Kasumi-1 (cell line): ENCODE measurements at regions not wholly inside any gene's neighbourhood (a gene's known extent, or its start where the extent isn't known, plus 50 kb on each side); places are given as distances from the start of the nearest gene placed in this dataset.

Experiments used
- DNase-seq, 2 experiments: peaks; one replicate each; lab custom pipeline; 2025; lab: John Stamatoyannopoulos, UW

- no peak for DNase-seq
Observed at GRCh38 chr13:81791641-81792040, 1450.7 kb upstream of the SPRY2 start.

- DNase-seq = no peak
Observed at GRCh38 chr13:81781471-81781870, 1440.5 kb upstream of the SPRY2 start.

GRCh38 chr13:81779876-81780275, 1439.0 kb upstream of the SPRY2 start:
- no peak for DNase-seq

- DNase-seq = no peak
Observed at GRCh38 chr13:81778350-81778749, 1437.4 kb upstream of the SPRY2 start.

- no peak for DNase-seq
Observed at GRCh38 chr13:81773263-81773662, 1432.3 kb upstream of the SPRY2 start.

- DNase-seq = no peak
Observed at GRCh38 chr13:81771951-81772350, 1431.0 kb upstream of the SPRY2 start.

GRCh38 chr13:81770868-81771505, 1430.1 kb upstream of the SPRY2 start:
- DNase-seq = no peak

GRCh38 chr13:81762449-81762848, 1421.5 kb upstream of the SPRY2 start:
- no peak for DNase-seq

- DNase-seq = no peak
Observed at GRCh38 chr13:81760316-81760715, 1419.4 kb upstream of the SPRY2 start.

GRCh38 chr13:81757348-81757970, 1416.5 kb upstream of the SPRY2 start:
- DNase-seq = no peak

- DNase-seq = no peak
Observed at GRCh38 chr13:81745391-81745790, 1404.5 kb upstream of the SPRY2 start.

- no peak for DNase-seq
Observed at GRCh38 chr13:81738364-81738763, 1397.4 kb upstream of the SPRY2 start.

GRCh38 chr13:81726037-81726726, 1385.3 kb upstream of the SPRY2 start:
- DNase-seq = no peak

GRCh38 chr13:81722456-81722855, 1381.5 kb upstream of the SPRY2 start:
- no peak for DNase-seq

- DNase-seq = no peak
Observed at GRCh38 chr13:81721400-81721799, 1380.5 kb upstream of the SPRY2 start.

- no peak for DNase-seq
Observed at GRCh38 chr13:81714513-81714912, 1373.6 kb upstream of the SPRY2 start.

- DNase-seq = no peak
Observed at GRCh38 chr13:81713201-81713600, 1372.3 kb upstream of the SPRY2 start.

- DNase-seq = no peak
Observed at GRCh38 chr13:81697826-81698225, 1356.9 kb upstream of the SPRY2 start.

- no peak for DNase-seq
Observed at GRCh38 chr13:81686877-81687276, 1346.0 kb upstream of the SPRY2 start.

GRCh38 chr13:81683521-81683920, 1342.6 kb upstream of the SPRY2 start:
- no peak for DNase-seq

GRCh38 chr13:81682081-81682630, 1341.2 kb upstream of the SPRY2 start:
- DNase-seq = no peak

GRCh38 chr13:81677857-81678256, 1336.9 kb upstream of the SPRY2 start:
- no peak for DNase-seq

- DNase-seq = no peak
Observed at GRCh38 chr13:81676008-81676407, 1335.1 kb upstream of the SPRY2 start.
